ENCODE measurements at regions not wholly inside any gene's neighbourhood (a gene's known extent, or its start where the extent isn't known, plus 50 kb on each side); places are given as distances from the start of the nearest gene placed in this dataset.
A peak's percentile ranks its signal among the peaks of the same experiment; 100 is the strongest.

GRCh38 chr5:17000291-17000939, 64.3 kb upstream of the MYO10 start:
- TF ChIP-seq CTCF (IDR thresholded peaks at IDR 0.05; ENCODE audit: insufficient read depth, low read length, missing control alignments) = no peak
- DNase-seq (ENCODE audit: low read depth, low spot score) = peak; percentile 94
- ChIA-PET CTCF (interaction anchor here (1.0 to 2.2 kb wide), 4 partner anchors 67 to 209 kb away, joined by 3 to 13 read pairs (median 6); no protein-coding TSS in a partner anchor), POLR2A (interaction anchor here (0.5 to 1.6 kb wide), 6 partner anchors 8 to 252 kb away, joined by 3 to 4 read pairs (median 3); no protein-coding TSS in a partner anchor)
- no peak overlapping the region for H3K4me3 ChIP-seq (ENCODE audit: low read depth, low read length)

GRCh38 chr5:17001428-17001827, 65.3 kb upstream of the MYO10 start:
- no peak overlapping the region for H3K4me3 ChIP-seq (ENCODE audit: low read depth, low read length)
- ChIA-PET CTCF (interaction anchor here (1.0 to 2.2 kb wide), 4 partner anchors 68 to 210 kb away, joined by 3 to 13 read pairs (median 6); no protein-coding TSS in a partner anchor), POLR2A (interaction anchor here (1.4 kb wide), 1 partner anchor 31 kb away, joined by 3 read pairs; no protein-coding TSS in a partner anchor)
- DNase-seq (ENCODE audit: low read depth, low spot score) = no peak
- TF ChIP-seq CTCF (IDR thresholded peaks at IDR 0.05; ENCODE audit: insufficient read depth, low read length, missing control alignments) = no peak

- H3K4me3 ChIP-seq (ENCODE audit: low read depth, low read length) = no peak overlapping the region
- ChIA-PET POLR2A (interaction anchor here (0.9 kb wide), 1 partner anchor 13 kb away, joined by 3 read pairs; no protein-coding TSS in a partner anchor), CTCF (interaction anchor here (1.2 kb wide), 1 partner anchor 186 kb away, joined by 9 read pairs; no protein-coding TSS in a partner anchor)
- no peak for DNase-seq (ENCODE audit: low read depth, low spot score)
- no peak for TF ChIP-seq CTCF (IDR thresholded peaks at IDR 0.05; ENCODE audit: insufficient read depth, low read length, missing control alignments)
Observed at GRCh38 chr5:17004441-17005106, 68.5 kb upstream of the MYO10 start.

- TF ChIP-seq CTCF (IDR thresholded peaks at IDR 0.05; ENCODE audit: insufficient read depth, low read length, missing control alignments) = no peak
- H3K4me3 ChIP-seq (ENCODE audit: low read depth, low read length) = no peak overlapping the region
- no peak for DNase-seq (ENCODE audit: low read depth, low spot score)
- POLR2A ChIA-PET = interaction anchor here (0.9 kb wide), 1 partner anchor 13 kb away, joined by 3 read pairs; no protein-coding TSS in a partner anchor
- CTCF ChIA-PET = interaction anchor here (1.2 kb wide), 2 partner anchors 127 to 185 kb away, joined by 4 to 9 read pairs; no protein-coding TSS in a partner anchor
Observed at GRCh38 chr5:17005107-17005828, 69.2 kb upstream of the MYO10 start.

- no peak overlapping the region for H3K4me3 ChIP-seq (ENCODE audit: low read depth, low read length)
- no peak for DNase-seq (ENCODE audit: low read depth, low spot score)
- no peak for TF ChIP-seq CTCF (IDR thresholded peaks at IDR 0.05; ENCODE audit: insufficient read depth, low read length, missing control alignments)
- ChIA-PET POLR2A (no interaction called here), CTCF (interaction anchor here (1.2 to 1.3 kb wide), 2 partner anchors 10 to 78 kb away, joined by 3 to 6 read pairs; no protein-coding TSS in a partner anchor)
Observed at GRCh38 chr5:17012289-17012688, 76.2 kb upstream of the MYO10 start.

All from AG04449 (cell line).